ENCODE measurements at regions not wholly inside any gene's neighbourhood (a gene's known extent, or its start where the extent isn't known, plus 50 kb on each side); places are given as distances from the start of the nearest gene placed in this dataset.

DNA sequence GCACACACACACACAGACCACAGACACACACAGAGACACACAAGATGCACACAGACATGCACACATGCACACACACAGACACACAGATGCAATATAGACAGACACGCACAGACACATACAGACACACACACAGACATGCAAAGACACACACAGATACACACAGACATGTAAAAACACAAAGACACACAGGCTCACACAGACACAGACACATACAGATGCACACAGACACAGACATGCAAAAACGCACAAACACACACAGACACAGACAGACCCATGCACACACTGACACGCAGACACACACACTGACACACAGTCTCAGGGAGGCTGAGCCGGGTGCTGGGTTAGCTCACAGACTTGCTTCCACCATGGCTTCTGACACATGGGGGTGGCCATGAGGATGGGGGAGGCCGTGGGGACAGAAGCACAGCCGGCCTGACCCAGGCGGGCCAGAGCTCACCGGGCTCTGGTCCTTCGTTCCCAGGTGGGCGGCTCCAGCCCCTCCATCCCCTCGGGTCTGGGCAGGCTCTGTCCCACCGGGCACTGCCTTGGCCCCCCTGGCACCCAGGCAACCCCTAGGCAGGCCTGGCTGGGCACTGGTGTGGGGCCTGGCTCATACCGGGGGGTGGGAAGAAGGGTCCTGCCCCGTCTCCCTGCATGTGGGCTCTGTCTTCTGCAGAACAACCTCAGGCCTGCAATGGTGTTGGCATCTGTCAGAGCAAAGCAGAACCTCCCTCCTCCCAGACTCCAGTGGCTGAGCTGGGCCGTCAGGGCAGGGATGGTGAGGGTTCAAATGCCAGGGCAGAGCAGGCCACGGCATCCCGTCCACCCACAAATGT lies 1489.5 kb downstream of the BRD1 start:
- Histone ChIP-seq H3K4me3 (no peak overlapping the region), H3K27ac (no peak overlapping the region)
- no peak for DNase-seq (ENCODE audit: low spot score)
- TF ChIP-seq, protein P1, sequence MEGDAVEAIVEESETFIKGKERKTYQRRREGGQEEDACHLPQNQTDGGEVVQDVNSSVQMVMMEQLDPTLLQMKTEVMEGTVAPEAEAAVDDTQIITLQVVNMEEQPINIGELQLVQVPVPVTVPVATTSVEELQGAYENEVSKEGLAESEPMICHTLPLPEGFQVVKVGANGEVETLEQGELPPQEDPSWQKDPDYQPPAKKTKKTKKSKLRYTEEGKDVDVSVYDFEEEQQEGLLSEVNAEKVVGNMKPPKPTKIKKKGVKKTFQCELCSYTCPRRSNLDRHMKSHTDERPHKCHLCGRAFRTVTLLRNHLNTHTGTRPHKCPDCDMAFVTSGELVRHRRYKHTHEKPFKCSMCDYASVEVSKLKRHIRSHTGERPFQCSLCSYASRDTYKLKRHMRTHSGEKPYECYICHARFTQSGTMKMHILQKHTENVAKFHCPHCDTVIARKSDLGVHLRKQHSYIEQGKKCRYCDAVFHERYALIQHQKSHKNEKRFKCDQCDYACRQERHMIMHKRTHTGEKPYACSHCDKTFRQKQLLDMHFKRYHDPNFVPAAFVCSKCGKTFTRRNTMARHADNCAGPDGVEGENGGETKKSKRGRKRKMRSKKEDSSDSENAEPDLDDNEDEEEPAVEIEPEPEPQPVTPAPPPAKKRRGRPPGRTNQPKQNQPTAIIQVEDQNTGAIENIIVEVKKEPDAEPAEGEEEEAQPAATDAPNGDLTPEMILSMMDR (IDR thresholded peaks at IDR 0.05) = no peak

- no peak overlapping the region for H3K4me3 ChIP-seq
- TF ChIP-seq, protein P1 (IDR thresholded peaks at IDR 0.05) = no peak
- no peak for DNase-seq (ENCODE audit: low spot score)
- no peak overlapping the region for H3K27ac ChIP-seq
These were observed 1491.2 kb downstream of the BRD1 start for GRCh38 chr22:48336339-48337060.

DNA sequence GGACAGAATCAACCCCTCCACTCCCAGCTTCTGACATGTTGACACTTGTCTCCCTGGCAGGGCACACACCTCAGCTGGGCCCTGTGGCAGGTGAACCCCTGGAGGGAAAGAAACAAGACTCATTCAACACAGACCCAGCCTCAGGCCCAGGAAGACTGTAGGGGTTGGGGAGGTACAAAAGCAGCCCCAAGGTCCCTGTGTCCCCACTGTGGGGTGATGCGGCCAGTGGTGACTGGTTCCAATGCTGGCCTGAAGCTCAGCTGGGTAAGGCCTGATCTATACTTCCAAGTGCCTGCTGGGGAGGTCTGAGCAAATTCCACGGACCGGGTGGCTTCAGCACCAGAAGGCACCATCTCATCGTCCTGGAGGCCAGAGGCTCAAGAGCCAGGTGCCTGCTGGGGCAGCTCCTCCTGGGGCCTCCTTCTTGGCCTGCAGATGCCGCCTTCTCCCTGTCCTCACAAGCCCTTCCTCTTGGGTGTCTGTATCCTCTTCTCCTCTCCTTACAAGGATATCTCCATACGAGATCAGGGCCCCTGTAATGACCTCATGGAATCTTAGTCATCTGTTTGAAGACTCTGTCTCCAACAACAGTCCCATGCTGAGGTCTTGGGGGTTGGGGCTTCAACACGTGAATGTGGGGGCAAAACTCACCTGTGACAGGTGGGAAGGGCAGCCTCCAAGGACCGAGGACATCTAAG lies 1492.1 kb downstream of the BRD1 start:
- no peak overlapping the region for H3K4me3 ChIP-seq
- no peak overlapping the region for H3K27ac ChIP-seq
- DNase-seq (ENCODE audit: low spot score) = no peak
- TF ChIP-seq, protein P1 (IDR thresholded peaks at IDR 0.05) = no peak

DNA sequence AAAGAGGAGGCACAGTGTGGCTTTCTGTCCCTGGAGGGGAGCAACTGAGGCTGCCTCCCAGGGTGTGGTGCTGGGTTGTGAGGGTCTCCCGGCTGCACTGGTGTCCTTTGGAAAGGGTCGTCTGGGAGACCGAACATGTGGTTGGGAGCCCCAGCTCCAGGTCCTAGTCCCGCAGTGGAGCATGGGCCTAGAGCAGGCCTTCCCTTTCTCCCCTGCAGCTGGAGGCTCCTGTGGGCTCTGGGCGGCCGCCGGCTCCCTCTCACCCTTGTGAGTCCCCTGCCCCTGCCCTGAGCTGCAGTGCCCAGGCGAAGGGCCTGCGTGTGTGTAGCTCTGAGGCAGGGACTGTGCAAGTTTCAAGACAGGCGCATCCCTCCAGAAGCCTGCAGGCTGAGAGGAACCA lies 1492.7 kb downstream of the BRD1 start:
- no peak for DNase-seq (ENCODE audit: low spot score)
- no peak overlapping the region for H3K4me3 ChIP-seq
- TF ChIP-seq, protein P1 (IDR thresholded peaks at IDR 0.05) = no peak
- H3K27ac ChIP-seq = no peak overlapping the region

- H3K4me3 ChIP-seq = no peak overlapping the region
- no peak for DNase-seq (ENCODE audit: low spot score)
- TF ChIP-seq, protein P1 (IDR thresholded peaks at IDR 0.05) = no peak
- no peak overlapping the region for H3K27ac ChIP-seq
These were observed 1493.6 kb downstream of the BRD1 start for GRCh38 chr22:48333816-48334735.

DNA sequence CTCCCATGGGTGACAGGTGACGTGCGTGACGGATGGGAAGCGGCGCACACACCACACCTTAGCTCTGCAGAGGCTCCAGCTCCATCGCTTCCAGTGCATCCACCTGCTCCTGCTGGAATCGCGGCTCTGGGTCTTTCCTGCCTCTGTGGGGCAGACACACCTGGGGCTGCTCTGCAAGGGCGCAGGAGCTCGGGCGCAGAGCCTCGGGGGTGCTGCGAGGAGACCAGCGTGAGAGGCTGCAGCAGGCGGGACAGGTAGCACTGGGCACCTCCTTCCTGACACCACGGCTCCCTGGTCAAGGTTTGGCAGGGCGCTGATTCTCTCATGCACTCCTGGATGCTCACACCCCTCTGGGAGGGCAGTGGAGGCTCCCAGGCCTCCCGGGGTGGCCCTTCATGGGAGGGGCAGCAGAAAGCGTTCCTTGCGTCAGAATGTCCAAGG lies 1494.3 kb downstream of the BRD1 start:
- TF ChIP-seq, protein P1 (IDR thresholded peaks at IDR 0.05) = no peak
- no peak overlapping the region for H3K4me3 ChIP-seq
- DNase-seq (ENCODE audit: low spot score) = no peak

More for the DNA sequence above, 1494.3 kb downstream of the BRD1 start:
- H3K27ac ChIP-seq = no peak overlapping the region
